Uterus (tissue), 3 donors: ENCODE measurements at regions not wholly inside any gene's neighbourhood (a gene's known extent, or its start where the extent isn't known, plus 50 kb on each side); places are given as distances from the start of the nearest gene placed in this dataset.

Source experiments
- DNase-seq, 2 donors: peaks; one replicate each; pipeline ENCODE4 v3.0.0-alpha.2; 2019 to 2020
- H3K27ac ChIP-seq, 2 donors: fragments of 200-600 bp; sonication (generic); 1 replicate in 1 of 2; 2 replicates in 1 of 2; pipeline ENCODE4 v1.5.1; 2016 to 2018
- H3K27me3 ChIP-seq, 2 donors: fragments of 200-600 bp; sonication (generic); one replicate each; pipeline ENCODE4 v1.5.1; 2018 to 2019; ENCODE audit warnings: control low read depth in 1 of 2
- H3K36me3 ChIP-seq, 2 donors: fragments of 200-600 bp; sonication (generic); one replicate each; pipeline ENCODE4 v1.5.1; 2019; ENCODE audit warnings: control low read depth in 1 of 2
- H3K4me1 ChIP-seq, 2 donors: fragments of 200-600 bp; sonication (generic); one replicate each; pipeline ENCODE4 v1.5.1; 2018 to 2019; ENCODE audit warnings: control low read depth in 1 of 2
- H3K4me3 ChIP-seq, 2 donors: fragments of 200-600 bp; sonication (generic); 1 replicate in 1 of 2; 2 replicates in 1 of 2; pipeline ENCODE4 v1.5.1; 2018 to 2019; ENCODE audit warnings: mild to moderate bottlenecking in 1 of 2
- H3K9me3 ChIP-seq, 2 donors: fragments of 200-600 bp; sonication (generic); one replicate each; pipeline ENCODE4 v1.5.1; 2019; ENCODE audit warnings: control low read depth in 1 of 2
- POLR2A ChIP-seq, 2 donors: fragments of 450-650 bp; IDR thresholded peaks; one replicate each; pipeline ENCODE4 v1.6.1; 2016; ENCODE audit warnings: antibody characterized with exemption in 2 of 2, mild to moderate bottlenecking in 1 of 2, moderate library complexity in 1 of 2
- intact Hi-C: fragments of 100-400 bp; cut with DNase I; formaldehyde crosslinking; loops from one replicate; pipeline ENCODE4 v1.15.1; 2023; ENCODE audit warnings: low total_unique reads
- TF ChIP-seq, protein P1 (sequence below), 4 experiments: fragments of 200-600 bp in 2 of 4; fragments of 450-650 bp in 2 of 4; sonication (generic) in 2 of 4; IDR thresholded peaks; one replicate each; pipeline ENCODE4 v1.5.1; 2016 to 2019; ENCODE audit warnings: antibody characterized with exemption in 4 of 4, mild to moderate bottlenecking in 2 of 4, moderate library complexity in 1 of 4
- donor health status: DM: yes; HTN: yes; CAD: no.

DNA sequence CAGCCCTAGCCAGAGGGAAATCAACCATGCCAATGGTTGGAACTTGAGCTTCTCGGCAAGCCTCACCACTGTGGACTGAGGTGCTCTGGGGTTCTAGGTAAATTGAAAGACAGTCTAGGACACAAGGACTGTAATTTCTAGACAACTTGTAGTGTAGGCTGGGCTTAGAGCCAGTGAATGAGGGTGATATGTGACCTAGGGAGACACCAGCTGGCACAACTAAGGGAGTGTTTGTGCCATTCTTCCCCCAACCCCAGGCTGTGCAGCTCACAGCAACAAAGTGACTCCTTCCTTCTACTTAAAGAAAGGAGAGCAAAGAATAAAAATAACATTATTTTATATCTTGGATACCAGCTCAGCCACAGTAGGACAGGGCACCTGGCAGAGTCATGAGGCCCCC is 1690.7 kb upstream of the TMEFF2 start:
- no peak overlapping the region for H3K4me3 ChIP-seq
- no peak for DNase-seq
- no peaks in the 10 kb centered on the region for H3K36me3 ChIP-seq
- H3K9me3 ChIP-seq, result no peaks in the 10 kb centered on the region
- TF ChIP-seq, protein P1, sequence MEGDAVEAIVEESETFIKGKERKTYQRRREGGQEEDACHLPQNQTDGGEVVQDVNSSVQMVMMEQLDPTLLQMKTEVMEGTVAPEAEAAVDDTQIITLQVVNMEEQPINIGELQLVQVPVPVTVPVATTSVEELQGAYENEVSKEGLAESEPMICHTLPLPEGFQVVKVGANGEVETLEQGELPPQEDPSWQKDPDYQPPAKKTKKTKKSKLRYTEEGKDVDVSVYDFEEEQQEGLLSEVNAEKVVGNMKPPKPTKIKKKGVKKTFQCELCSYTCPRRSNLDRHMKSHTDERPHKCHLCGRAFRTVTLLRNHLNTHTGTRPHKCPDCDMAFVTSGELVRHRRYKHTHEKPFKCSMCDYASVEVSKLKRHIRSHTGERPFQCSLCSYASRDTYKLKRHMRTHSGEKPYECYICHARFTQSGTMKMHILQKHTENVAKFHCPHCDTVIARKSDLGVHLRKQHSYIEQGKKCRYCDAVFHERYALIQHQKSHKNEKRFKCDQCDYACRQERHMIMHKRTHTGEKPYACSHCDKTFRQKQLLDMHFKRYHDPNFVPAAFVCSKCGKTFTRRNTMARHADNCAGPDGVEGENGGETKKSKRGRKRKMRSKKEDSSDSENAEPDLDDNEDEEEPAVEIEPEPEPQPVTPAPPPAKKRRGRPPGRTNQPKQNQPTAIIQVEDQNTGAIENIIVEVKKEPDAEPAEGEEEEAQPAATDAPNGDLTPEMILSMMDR (IDR thresholded peaks at IDR 0.05), result no peak
- no peak for TF ChIP-seq POLR2A (IDR thresholded peaks at IDR 0.05)
- intact Hi-C loops, result no loop called here
- no peaks in the 10 kb centered on the region for H3K4me1 ChIP-seq
- H3K27me3 ChIP-seq, result no peaks in the 10 kb centered on the region
- no peak overlapping the region for H3K27ac ChIP-seq

- H3K27me3 ChIP-seq, result no peaks in the 10 kb centered on the region
- H3K27ac ChIP-seq, result no peak overlapping the region
- DNase-seq, result no peak
- no peaks in the 10 kb centered on the region for H3K36me3 ChIP-seq
- H3K4me1 ChIP-seq, result no peaks in the 10 kb centered on the region
- TF ChIP-seq, protein P1 (IDR thresholded peaks at IDR 0.05), result no peak
- TF ChIP-seq POLR2A (IDR thresholded peaks at IDR 0.05), result no peak
- no peaks in the 10 kb centered on the region for H3K9me3 ChIP-seq
- H3K4me3 ChIP-seq, result no peak overlapping the region
- intact Hi-C loops, result no loop called here
Measured at GRCh38 chr2:193883820-193884219, 1689.1 kb upstream of the TMEFF2 start.

DNA sequence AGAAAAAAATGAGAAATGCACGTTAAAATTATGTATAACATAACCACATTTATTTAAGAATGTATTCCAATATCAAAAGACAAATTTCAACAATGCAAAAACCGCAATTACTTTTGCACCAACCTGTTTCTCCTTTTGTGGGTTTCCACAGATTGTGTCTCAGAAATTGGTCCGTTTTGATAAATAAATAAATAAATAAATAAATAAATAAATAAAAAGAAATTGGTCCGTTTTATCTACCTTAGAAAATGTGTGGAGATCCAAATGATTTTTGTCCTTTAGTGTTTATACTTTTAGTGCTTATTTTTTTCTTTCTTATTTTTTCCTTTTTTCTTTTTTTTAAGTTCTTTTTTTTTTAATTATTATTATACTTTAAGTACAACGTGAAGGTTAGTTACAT is 1682.2 kb upstream of the TMEFF2 start:
- DNase-seq, result no peak
- Histone ChIP-seq H3K4me3 (no peak overlapping the region), H3K9me3 (no peaks in the 10 kb centered on the region), H3K4me1 (no peaks in the 10 kb centered on the region), H3K36me3 (no peaks in the 10 kb centered on the region), H3K27ac (no peak overlapping the region), H3K27me3 (no peaks in the 10 kb centered on the region)
- TF ChIP-seq, protein P1 (IDR thresholded peaks at IDR 0.05), result no peak
- TF ChIP-seq POLR2A (IDR thresholded peaks at IDR 0.05), result no peak
- intact Hi-C loops, result no loop called here

DNA sequence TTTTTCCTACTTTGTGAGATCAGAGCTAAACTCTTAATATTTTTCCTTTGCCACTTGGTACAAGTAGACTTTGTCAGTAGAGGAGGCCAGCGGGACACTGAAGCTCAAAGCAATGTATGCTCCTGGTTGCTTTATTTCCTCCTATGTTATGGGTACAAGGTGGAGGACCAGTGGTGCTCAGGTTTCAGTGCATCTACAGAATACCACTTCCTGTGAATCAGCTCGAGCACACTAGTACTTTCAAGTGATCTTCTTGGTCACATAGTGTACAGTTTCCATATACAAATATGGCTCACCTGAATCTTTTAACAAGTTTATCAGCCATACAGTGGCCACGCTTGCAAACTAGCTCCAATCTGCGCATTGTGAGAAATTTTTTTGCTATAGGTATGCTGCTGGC is 1674.8 kb upstream of the TMEFF2 start:
- intact Hi-C loops, result no loop called here
- DNase-seq, result no peak
- H3K4me1 ChIP-seq, result no peaks in the 10 kb centered on the region
- H3K27ac ChIP-seq, result no peak overlapping the region
- H3K27me3 ChIP-seq, result no peaks in the 10 kb centered on the region
- H3K9me3 ChIP-seq, result no peaks in the 10 kb centered on the region
- H3K4me3 ChIP-seq, result no peak overlapping the region
- TF ChIP-seq, protein P1 (IDR thresholded peaks at IDR 0.05), result no peak
- no peak for TF ChIP-seq POLR2A (IDR thresholded peaks at IDR 0.05)
- H3K36me3 ChIP-seq, result no peaks in the 10 kb centered on the region

GRCh38 chr2:193868833-193869232 is 1674.1 kb upstream of the TMEFF2 start:
- no peak overlapping the region for H3K27ac ChIP-seq
- no peak overlapping the region for H3K4me3 ChIP-seq
- no peaks in the 10 kb centered on the region for H3K9me3 ChIP-seq
- no peaks in the 10 kb centered on the region for H3K36me3 ChIP-seq
- DNase-seq, result no peak
- TF ChIP-seq POLR2A (IDR thresholded peaks at IDR 0.05), result no peak
- TF ChIP-seq, protein P1 (IDR thresholded peaks at IDR 0.05), result no peak
- H3K4me1 ChIP-seq, result no peaks in the 10 kb centered on the region
- no peaks in the 10 kb centered on the region for H3K27me3 ChIP-seq
- intact Hi-C loops, result no loop called here
